Lower lobe of right lung (tissue), 2 donors: ENCODE measurements at regions not wholly inside any gene's neighbourhood (a gene's known extent, or its start where the extent isn't known, plus 50 kb on each side); places are given as distances from the start of the nearest gene placed in this dataset.

Source experiments
- ATAC-seq, 2 donors: fragments of 200-7000 bp; cut with Tn5 transposase; one replicate each; pipeline ENCODE4 v1.9.1; 2020 to 2022; ENCODE audit warnings: mild to moderate bottlenecking in 2 of 2, moderate library complexity in 2 of 2
- DNase-seq: peaks from one replicate; pipeline ENCODE4 v3.0.0-alpha.2; 2020
- H3K27ac ChIP-seq: fragments of 200-600 bp; one replicate; pipeline ENCODE4 v1.8.0; 2022
- H3K27me3 ChIP-seq: fragments of 200-600 bp; one replicate; pipeline ENCODE4 v1.8.0; 2022; ENCODE audit warnings: low read depth
- H3K36me3 ChIP-seq: fragments of 200-600 bp; one replicate; pipeline ENCODE4 v1.8.0; 2022; ENCODE audit warnings: mild to moderate bottlenecking
- H3K4me1 ChIP-seq: fragments of 200-600 bp; one replicate; pipeline ENCODE4 v1.8.0; 2022
- H3K4me3 ChIP-seq: fragments of 200-600 bp; one replicate; pipeline ENCODE4 v1.8.0; 2022; ENCODE audit warnings: mild to moderate bottlenecking
- H3K9me3 ChIP-seq: fragments of 200-600 bp; one replicate; pipeline ENCODE4 v1.8.0; 2022
- CTCF ChIP-seq: fragments of 200-600 bp; IDR thresholded peaks from one replicate; pipeline ENCODE4 v1.8.0; 2022; ENCODE audit warnings: antibody characterized with exemption, mild to moderate bottlenecking
- intact Hi-C: fragments of 100-400 bp; cut with DNase I; formaldehyde crosslinking; loops from one replicate; pipeline ENCODE4 v1.11.0; 2022
- donor health status: DM: no; HTN: yes; CAD: no; lungs with severe emphysema.

DNA sequence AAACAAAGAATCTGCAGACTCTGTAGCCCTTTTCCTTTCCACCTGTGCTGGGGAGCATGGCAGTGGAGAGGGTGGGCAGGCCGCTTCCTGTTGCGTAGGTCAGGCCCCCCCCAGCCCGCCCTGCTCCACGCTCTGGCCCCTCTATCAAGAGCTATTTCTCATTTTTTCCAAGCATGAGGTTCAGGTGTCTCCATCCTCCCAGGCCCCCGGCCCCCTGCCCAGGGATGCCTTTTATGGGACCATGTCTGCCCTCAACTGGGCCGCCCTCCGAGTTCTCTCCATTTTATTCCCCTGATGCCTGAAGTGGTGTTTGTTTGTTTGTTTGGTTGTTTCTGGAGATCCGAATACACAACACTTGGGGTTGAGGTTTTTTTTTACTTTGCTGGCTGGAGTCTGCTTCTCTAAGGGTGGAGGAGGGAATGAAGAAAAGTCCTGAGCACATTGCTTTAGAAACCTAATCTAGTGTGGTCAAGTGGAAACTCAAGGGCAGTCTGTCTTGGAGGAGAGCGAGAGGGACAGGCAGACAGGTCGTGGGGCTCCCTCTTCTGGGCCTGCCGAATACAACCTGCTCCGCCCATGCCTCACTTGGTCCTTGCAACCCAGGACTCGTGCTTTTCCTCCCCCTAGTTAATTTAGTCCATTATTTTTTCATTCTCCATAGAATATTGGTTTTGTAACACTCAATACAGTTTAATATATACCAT lies 176.5 kb upstream of the LYSMD4 start:
- Histone ChIP-seq H3K27me3 (no peaks in the 10 kb centered on the region), H3K27ac (no peak overlapping the region), H3K9me3 (no peaks in the 10 kb centered on the region), H3K36me3 (no peaks in the 10 kb centered on the region), H3K4me3 (no peak overlapping the region), H3K4me1 (no peaks in the 10 kb centered on the region)
- intact Hi-C loops = no loop called here
- ATAC-seq = peak in 1 of 2 donors; percentile 54
- DNase-seq = no peak
- no peak for TF ChIP-seq CTCF

DNA sequence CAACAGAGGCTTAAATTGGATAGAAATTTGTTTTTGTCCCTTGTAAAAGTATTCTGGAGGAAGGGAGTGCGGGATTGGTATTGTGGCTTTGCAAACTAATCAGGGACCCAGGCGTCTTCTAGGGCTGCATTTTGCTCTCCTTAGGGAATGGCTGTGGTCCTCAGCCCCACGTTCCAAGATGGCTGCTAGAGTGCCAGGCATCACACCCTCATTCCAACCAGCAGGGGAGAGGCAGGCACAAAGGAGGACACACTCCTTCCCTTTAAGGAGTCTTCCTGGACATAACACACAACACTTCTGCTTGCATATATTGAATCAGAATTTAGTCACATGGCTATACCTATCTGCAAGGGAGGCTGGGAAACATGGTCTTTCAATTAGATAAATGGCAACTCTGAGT lies 174.5 kb upstream of the LYSMD4 start:
- no peak for DNase-seq
- intact Hi-C loops = no loop called here
- no peak for ATAC-seq
- Histone ChIP-seq H3K36me3 (no peaks in the 10 kb centered on the region), H3K4me1 (no peaks in the 10 kb centered on the region), H3K27ac (no peak overlapping the region), H3K27me3 (no peaks in the 10 kb centered on the region), H3K9me3 (no peaks in the 10 kb centered on the region), H3K4me3 (no peak overlapping the region)
- TF ChIP-seq CTCF = no peak

DNA sequence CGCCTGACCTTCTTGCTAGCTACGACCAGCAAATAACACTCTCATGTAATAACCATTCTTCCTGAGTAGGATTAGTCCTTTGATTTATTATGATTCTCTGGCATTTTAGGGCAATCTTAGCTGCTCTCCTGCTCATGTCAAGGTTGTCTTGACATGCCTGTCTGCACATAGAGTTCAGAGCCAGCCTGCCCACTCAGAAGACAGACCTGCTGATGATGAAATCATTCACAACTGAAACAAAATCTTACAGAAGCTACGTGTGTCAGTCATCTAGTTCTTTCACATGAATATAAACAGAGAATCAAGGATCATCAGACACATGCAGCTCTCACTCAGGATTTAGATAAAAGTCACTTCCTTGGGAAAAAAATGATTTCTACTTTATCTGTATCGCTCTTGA lies 173.6 kb upstream of the LYSMD4 start:
- intact Hi-C loops = no loop called here
- Histone ChIP-seq H3K4me1 (no peaks in the 10 kb centered on the region), H3K27ac (no peak overlapping the region), H3K36me3 (no peaks in the 10 kb centered on the region), H3K27me3 (no peaks in the 10 kb centered on the region), H3K9me3 (no peaks in the 10 kb centered on the region), H3K4me3 (no peak overlapping the region)
- no peak for ATAC-seq
- no peak for TF ChIP-seq CTCF
- DNase-seq = no peak

DNA sequence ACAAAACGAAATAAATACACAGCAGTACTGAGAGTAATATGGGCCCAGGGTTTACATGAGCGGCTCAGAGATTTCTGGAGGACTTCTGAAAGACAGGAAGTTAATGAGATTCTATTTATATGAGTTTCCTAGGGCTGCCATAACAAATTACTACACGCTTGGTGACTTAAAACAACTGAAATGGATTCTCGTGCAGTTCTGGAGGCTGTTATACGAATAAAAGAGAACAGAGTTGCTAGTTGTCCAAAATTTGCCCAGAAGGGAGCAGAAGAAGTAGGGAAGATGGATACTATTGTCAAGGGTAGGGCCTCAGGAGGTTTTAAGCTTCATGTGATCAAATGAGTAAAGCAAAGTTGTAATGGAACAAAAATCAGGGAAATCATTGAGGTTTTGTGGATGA lies 173.1 kb upstream of the LYSMD4 start:
- Histone ChIP-seq H3K36me3 (no peaks in the 10 kb centered on the region), H3K9me3 (no peaks in the 10 kb centered on the region), H3K4me1 (no peaks in the 10 kb centered on the region), H3K27me3 (no peaks in the 10 kb centered on the region), H3K4me3 (no peak overlapping the region), H3K27ac (no peak overlapping the region)
- intact Hi-C loops = no loop called here
- TF ChIP-seq CTCF = no peak
- no peak for DNase-seq
- ATAC-seq = no peak

DNA sequence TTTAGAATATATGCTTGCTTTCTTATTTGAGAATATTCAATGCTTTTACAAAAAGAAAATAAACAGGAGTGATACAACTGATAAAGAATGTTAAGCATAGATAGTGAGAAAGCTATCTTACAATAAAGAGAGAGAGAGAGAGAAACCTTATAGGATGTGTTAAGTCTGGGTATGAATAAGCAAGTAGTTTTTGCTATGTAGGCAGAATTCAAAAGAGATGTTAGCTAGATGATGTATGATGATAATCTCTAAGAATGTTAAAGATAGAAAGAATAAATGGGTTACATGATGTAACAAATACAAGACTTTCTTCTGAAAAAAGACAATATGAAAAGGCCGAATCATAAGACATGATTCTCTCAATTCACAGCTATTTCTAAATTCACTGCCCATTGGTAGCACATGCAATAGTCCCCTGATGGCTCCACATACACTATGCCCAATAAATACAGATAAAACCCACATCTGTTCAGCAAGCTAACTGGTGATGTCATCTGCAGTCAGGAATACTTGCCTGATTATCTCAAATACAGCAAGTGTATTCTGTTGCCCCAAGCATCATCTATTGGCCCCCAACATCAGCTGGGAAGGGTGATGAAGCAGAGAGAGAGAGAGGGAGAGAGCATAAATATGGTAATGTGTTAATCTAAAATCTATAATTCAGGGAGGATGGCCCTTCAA lies 169.2 kb upstream of the LYSMD4 start:
- Histone ChIP-seq H3K27ac (no peak overlapping the region), H3K27me3 (no peaks in the 10 kb centered on the region), H3K36me3 (no peaks in the 10 kb centered on the region), H3K4me3 (no peak overlapping the region), H3K4me1 (no peaks in the 10 kb centered on the region), H3K9me3 (no peaks in the 10 kb centered on the region)
- TF ChIP-seq CTCF = no peak
- intact Hi-C loops = no loop called here
- DNase-seq (no peak), ATAC-seq (no peak)
